GM12878 (cell line): ENCODE measurements at regions not wholly inside any gene's neighbourhood (a gene's known extent, or its start where the extent isn't known, plus 50 kb on each side); places are given as distances from the start of the nearest gene placed in this dataset.

Source experiments
- ATAC-seq: fragments of 200-7000 bp; cut with Tn5 transposase; 3 replicates; pipeline ENCODE4 v1.9.1; 2020; ENCODE audit warnings: mild to moderate bottlenecking, moderate library complexity
- BruUV-seq: library from RNA; stranded (reverse); fragments of 400-500 nt; replicated peaks from 2 replicates; lab custom pipeline; 2021; lab: Mats Ljungman, UMichigan
- CTCF ChIA-PET: fragments of 300-600 bp; sonication (Branson Sonifier 250); formaldehyde crosslinking; extraction: SDS; loops from one replicate; lab custom pipeline; 2021; ENCODE audit warnings: inconsistent platforms; lab: Yijun Ruan, JAX
- POLR2A ChIA-PET: fragments of 350-600 bp; formaldehyde crosslinking; extraction: SDS; loops from one replicate; lab custom pipeline; 2021; ENCODE audit warnings: inconsistent platforms; lab: Charles Lee
- RAD21 ChIA-PET: fragments of 300-600 bp; sonication (Branson Sonifier 250); formaldehyde crosslinking; loops from one replicate; lab custom pipeline; 2023; ENCODE audit warnings: antibody characterized with exemption; ENCODE audit not compliant: unreplicated experiment; lab: Charles Lee
- SMC1A ChIA-PET: fragments of 300-600 bp; sonication (Branson Sonifier 250); formaldehyde crosslinking; loops from one replicate; lab custom pipeline; 2023; ENCODE audit not compliant: unreplicated experiment, uncharacterized antibody; lab: Charles Lee
- DNase-seq: peaks from one replicate; pipeline ENCODE4 v3.0.0-alpha.2; 2011; ENCODE audit warnings: low read depth, low spot score
- FAIRE-seq: peaks from 3 replicates; lab custom pipeline; 2011; peaks lifted over from hg19 to GRCh38; lab: Jason Lieb, UNC
- H2AFZ ChIP-seq: 2 replicates; pipeline ENCODE4 v1.6.0; 2011; ENCODE audit warnings: low read depth, low read length, control low read depth; ENCODE audit not compliant: control insufficient read depth
- H3K27ac ChIP-seq: 2 replicates; pipeline ENCODE4 v1.5.1; 2011; ENCODE audit warnings: control low read depth; ENCODE audit not compliant: control insufficient read depth, insufficient read depth
- H3K27me3 ChIP-seq, 2 experiments: replicated peaks in 1 of 2; 2 replicates each; pipeline versions ENCODE4 v1.6.0 to v1.6.1; 2011; ENCODE audit warnings: low read length in 1 of 2; ENCODE audit not compliant: control insufficient read depth in 2 of 2, insufficient read depth in 2 of 2
- H3K36me3 ChIP-seq, 2 experiments: 2 replicates each; pipeline ENCODE4 v1.5.1; 2011; ENCODE audit warnings: low read length in 1 of 2; ENCODE audit not compliant: control insufficient read depth in 2 of 2, insufficient read depth in 2 of 2
- H3K4me1 ChIP-seq: 2 replicates; pipeline ENCODE4 v1.6.1; 2011; ENCODE audit warnings: mild to moderate bottlenecking, low read length, moderate library complexity, mixed read lengths; ENCODE audit not compliant: control insufficient read depth, insufficient read depth
- H3K4me2 ChIP-seq: 2 replicates; pipeline ENCODE4 v1.6.0; 2011; ENCODE audit warnings: control low read depth; ENCODE audit not compliant: control insufficient read depth, insufficient read depth
- H3K4me3 ChIP-seq: fragments of 200-600 bp; sonication (generic); 2 replicates; pipeline ENCODE4 v1.5.1; 2016
- H3K79me2 ChIP-seq: 2 replicates; pipeline ENCODE4 v1.6.0; 2011; ENCODE audit warnings: low read length; ENCODE audit not compliant: control insufficient read depth, insufficient read depth
- H3K9ac ChIP-seq: 2 replicates; pipeline ENCODE4 v1.8.0; 2011; ENCODE audit warnings: low read length, control low read depth, mixed read lengths; ENCODE audit not compliant: control insufficient read depth, insufficient read depth
- H3K9me3 ChIP-seq: replicated peaks from 3 replicates; pipeline ENCODE4 v1.5.1; 2011; ENCODE audit warnings: mild to moderate bottlenecking, low read length; ENCODE audit not compliant: control insufficient read depth, insufficient read depth
- H4K20me1 ChIP-seq: 2 replicates; pipeline ENCODE4 v1.6.0; 2011; ENCODE audit not compliant: control insufficient read depth, insufficient read depth
- ASH2L ChIP-seq: fragments of 300-600, 200-600 bp; sonication (generic); IDR thresholded peaks from 2 replicates; pipeline ENCODE4 v1.6.1; 2017; ENCODE audit warnings: low read depth, mild to moderate bottlenecking, borderline replicate concordance
- BCL3 ChIP-seq: IDR thresholded peaks from 2 replicates; pipeline ENCODE4 v1.6.1; 2011; ENCODE audit warnings: borderline replicate concordance, low read depth, mild to moderate bottlenecking, moderate library complexity, low read length; ENCODE audit not compliant: insufficient read depth, poor library complexity, severe bottlenecking
- CEBPB ChIP-seq, 2 experiments: fragments of 150-350 bp in 1 of 2; IDR thresholded peaks; 2 replicates each; pipeline ENCODE4 v1.6.1; 2012 to 2014; ENCODE audit warnings: low read depth in 2 of 2, low read length in 2 of 2, borderline replicate concordance in 1 of 2, inconsistent platforms in 1 of 2
- CREB1 ChIP-seq: IDR thresholded peaks from 2 replicates; pipeline ENCODE4 v1.6.1; 2012; ENCODE audit warnings: low read depth, mild to moderate bottlenecking, inconsistent platforms
- ETV6 ChIP-seq, 2 experiments: fragments of 450-650 bp in 1 of 2; IDR thresholded peaks in 1 of 2; conservative IDR thresholded peaks in 1 of 2; 2 replicates each; pipeline ENCODE4 v1.6.1; 2014; ENCODE audit warnings: antibody characterized with exemption in 1 of 2, borderline replicate concordance in 1 of 2, low read depth in 1 of 2, mild to moderate bottlenecking in 1 of 2, moderate library complexity in 1 of 2
- NFYB ChIP-seq: IDR thresholded peaks from 2 replicates; pipeline ENCODE4 v1.6.1; 2011; ENCODE audit warnings: low read depth, mild to moderate bottlenecking, low read length, improper control_type of control experiment, moderate library complexity; ENCODE audit not compliant: insufficient read depth
- NR2C1 ChIP-seq: fragments of 450-650 bp; IDR thresholded peaks from 2 replicates; pipeline ENCODE4 v1.6.1; 2017; ENCODE audit warnings: antibody characterized with exemption, mild to moderate bottlenecking, moderate library complexity
- PAX5 ChIP-seq: IDR thresholded peaks from 2 replicates; pipeline ENCODE4 v1.6.1; 2011; ENCODE audit warnings: low read depth, low read length, borderline replicate concordance
- SPI1 ChIP-seq: IDR thresholded peaks from 2 replicates; pipeline ENCODE4 v1.6.1; 2011; ENCODE audit warnings: low read depth, mild to moderate bottlenecking, low read length, moderate library complexity, borderline replicate concordance; ENCODE audit not compliant: insufficient read depth
- STAT1 ChIP-seq: fragments of 450-650 bp; conservative IDR thresholded peaks from 2 replicates; pipeline ENCODE4 v1.6.1; 2014; ENCODE audit warnings: antibody characterized with exemption, mild to moderate bottlenecking
- ZBED1 ChIP-seq: IDR thresholded peaks from 2 replicates; pipeline ENCODE4 v1.6.1; 2016; ENCODE audit warnings: borderline replicate concordance
- ZNF207 ChIP-seq: fragments of 450-650 bp; IDR thresholded peaks from 2 replicates; pipeline ENCODE4 v1.6.1; 2014; ENCODE audit warnings: antibody characterized with exemption, mild to moderate bottlenecking, borderline replicate concordance
- WGBS: methylation state at CpG from one replicate; pipeline ENCODE4 v1.1.6; 2016; ENCODE audit warnings: low lambda C conversion rate; ENCODE audit not compliant: insufficient replicate concordance, insufficient coverage; ENCODE audit errors: missing lambda C conversion rate; 5-methylcytosine and 5-hydroxymethylcytosine counted together
- in situ Hi-C: fragments of 300-500 bp; cut with MboI; formaldehyde crosslinking; loops from 9 replicates; pipeline ENCODE4 v1.14.3; 2018; ENCODE audit warnings: mixed read lengths
- intact Hi-C: fragments of 100-400 bp; cut with micrococcal nuclease; formaldehyde crosslinking; loops from one replicate; pipeline ENCODE4 v1.14.2; 2022; ENCODE audit not compliant: unreplicated experiment

GRCh38 chr5:5011151-5011550 lies 129.0 kb upstream of the ADAMTS16 start:
- no peaks in the 10 kb centered on the region for H4K20me1 ChIP-seq
- 87% methylated on average over 4 of the region's 4 CpGs for WGBS
- H2AFZ ChIP-seq = no peak overlapping the region
- H3K4me3 ChIP-seq = no peak overlapping the region
- POLR2A ChIA-PET = no interaction called here
- RAD21 ChIA-PET = no interaction called here
- H3K9ac ChIP-seq = no peak overlapping the region
- no peaks in the 10 kb centered on the region for H3K4me1 ChIP-seq
- H3K9me3 ChIP-seq = no peaks in the 10 kb centered on the region; the same call in 2 of the 3 replicates
- CTCF ChIA-PET = no interaction called here
- DNase-seq (no peak), ATAC-seq (no peak), FAIRE-seq (no peak)
- SMC1A ChIA-PET = no interaction called here
- H3K79me2 ChIP-seq = no peaks in the 10 kb centered on the region
- no peak overlapping the region for H3K27ac ChIP-seq
- H3K36me3 ChIP-seq = no peaks in the 10 kb centered on the region
- in situ Hi-C loops = no loop called here
- no peak overlapping the region for H3K4me2 ChIP-seq
- TF ChIP-seq NFYB (no peak), STAT1 (no peak), ZBED1 (no peak), ETV6 (conservative IDR thresholded peaks at IDR 0.05 in 1 of 2, IDR thresholded peaks at IDR 0.05 in 1 of 2; ENCODE audit: borderline replicate concordance in 1 of 2, low read depth in 1 of 2) (no peak)
- BruUV-seq = no TSS peak
- no peaks in the 10 kb centered on the region for H3K27me3 ChIP-seq
- intact Hi-C loops = no loop called here

GRCh38 chr5:5014586-5015235 lies 125.4 kb upstream of the ADAMTS16 start:
- in situ Hi-C loops (no loop called here), intact Hi-C loops (no loop called here)
- ChIA-PET RAD21 (no interaction called here), SMC1A (no interaction called here), CTCF (no interaction called here), POLR2A (no interaction called here)
- Histone ChIP-seq H3K36me3 (no peaks in the 10 kb centered on the region), H3K9me3 (no peaks in the 10 kb centered on the region; the same call in 2 of the 3 replicates), H3K79me2 (no peaks in the 10 kb centered on the region), H3K27ac (no peak overlapping the region), H3K4me3 (no peak overlapping the region), H3K4me2 (no peak overlapping the region), H3K4me1 (no peaks in the 10 kb centered on the region), H4K20me1 (no peaks in the 10 kb centered on the region), H3K9ac (no peak overlapping the region), H2AFZ (no peak overlapping the region), H3K27me3 (no peaks in the 10 kb centered on the region)
- TF ChIP-seq BCL3 (peak; percentile 10), NR2C1 (no peak), SPI1 (no peak), PAX5 (no peak), ZNF207 (no peak), CREB1 (no peak), CEBPB (IDR thresholded peaks at IDR 0.05; ENCODE audit: borderline replicate concordance in 1 of 2, low read depth in 2 of 2, low read length in 2 of 2) (no peak), ASH2L (no peak)
- FAIRE-seq (no peak), ATAC-seq (no peak), DNase-seq (no peak)
- 13% methylated on average over 7 of the region's 7 CpGs for WGBS
- BruUV-seq = no TSS peak
